Common myeloid progenitor, CD34-positive (primary cell): ENCODE measurements at regions not wholly inside any gene's neighbourhood (a gene's known extent, or its start where the extent isn't known, plus 50 kb on each side); places are given as distances from the start of the nearest gene placed in this dataset.

ENCODE experiments used
- CTCF ChIA-PET: fragments of 350-600 bp; sonication (Branson Sonifier 250); formaldehyde crosslinking; loops from one replicate; lab custom pipeline; 2021; ENCODE audit warnings: antibody characterized with exemption; lab: Charles Lee
- POLR2A ChIA-PET: fragments of 350-600 bp; sonication (Branson Sonifier 250); formaldehyde crosslinking; loops from one replicate; lab custom pipeline; 2021; ENCODE audit warnings: antibody characterized with exemption; lab: Charles Lee
- DNase-seq, 3 donors: peaks; one replicate each; pipeline versions ENCODE4 v3.0.0 to v3.0.0-alpha.2; 2013
- H3K27ac ChIP-seq, 2 experiments: 1 replicate in 1 of 2; 2 replicates in 1 of 2; pipeline ENCODE4 v1.7.0; 2013; ENCODE audit warnings: inconsistent platforms in 2 of 2, low read length in 2 of 2, mild to moderate bottlenecking in 2 of 2, low read depth in 1 of 2, moderate library complexity in 1 of 2; ENCODE audit not compliant: severe bottlenecking in 2 of 2, insufficient read depth in 1 of 2, poor library complexity in 1 of 2
- H3K27me3 ChIP-seq, 5 experiments: replicated peaks in 2 of 5; 1 replicate in 3 of 5; 2 replicates in 2 of 5; pipeline versions ENCODE4 v1.6.1 to v1.7.0; 2013; ENCODE audit warnings: low read length in 4 of 5, mild to moderate bottlenecking in 2 of 5, moderate library complexity in 2 of 5, inconsistent platforms in 1 of 5; ENCODE audit not compliant: insufficient read depth in 5 of 5, control insufficient read depth in 4 of 5
- H3K36me3 ChIP-seq, 4 experiments: 1 replicate in 2 of 4; 2 replicates in 2 of 4; pipeline versions ENCODE4 v1.6.1 to v1.7.0; 2013; ENCODE audit warnings: low read length in 3 of 4, control low read depth in 1 of 4, mild to moderate bottlenecking in 1 of 4; ENCODE audit not compliant: control insufficient read depth in 4 of 4, insufficient read depth in 4 of 4
- H3K4me1 ChIP-seq, 4 experiments: 1 replicate in 3 of 4; 2 replicates in 1 of 4; pipeline versions ENCODE4 v1.6.1 to v1.7.1; 2013; ENCODE audit warnings: low read length in 3 of 4, mild to moderate bottlenecking in 3 of 4, control low read depth in 1 of 4, inconsistent platforms in 1 of 4, moderate library complexity in 1 of 4; ENCODE audit not compliant: control insufficient read depth in 4 of 4, insufficient read depth in 4 of 4; ENCODE audit errors: control extremely low read depth in 1 of 4
- H3K4me3 ChIP-seq, 7 experiments: 1 replicate in 4 of 7; 2 replicates in 3 of 7; pipeline versions ENCODE4 v1.5.1 to v1.7.0; 2013; ENCODE audit warnings: mild to moderate bottlenecking in 7 of 7, low read length in 6 of 7, moderate library complexity in 6 of 7, inconsistent platforms in 2 of 7, low read depth in 2 of 7, control low read depth in 1 of 7; ENCODE audit not compliant: insufficient read depth in 4 of 7, control insufficient read depth in 1 of 7; ENCODE audit errors: extremely low read depth in 1 of 7
- H3K9me3 ChIP-seq, 5 experiments: 1 replicate in 4 of 5; 2 replicates in 1 of 5; pipeline versions ENCODE4 v1.6.1 to v1.7.1; 2013; ENCODE audit warnings: low read length in 4 of 5, mild to moderate bottlenecking in 2 of 5, inconsistent platforms in 1 of 5, low read depth in 1 of 5, moderate library complexity in 1 of 5; ENCODE audit not compliant: control insufficient read depth in 4 of 5, insufficient read depth in 2 of 5; ENCODE audit errors: control extremely low read depth in 1 of 5
- WGBS: methylation state at CpG from one replicate; pipeline ENCODE4 v1.1.5; 2013; ENCODE audit not compliant: insufficient coverage; 5-methylcytosine and 5-hydroxymethylcytosine counted together

DNA sequence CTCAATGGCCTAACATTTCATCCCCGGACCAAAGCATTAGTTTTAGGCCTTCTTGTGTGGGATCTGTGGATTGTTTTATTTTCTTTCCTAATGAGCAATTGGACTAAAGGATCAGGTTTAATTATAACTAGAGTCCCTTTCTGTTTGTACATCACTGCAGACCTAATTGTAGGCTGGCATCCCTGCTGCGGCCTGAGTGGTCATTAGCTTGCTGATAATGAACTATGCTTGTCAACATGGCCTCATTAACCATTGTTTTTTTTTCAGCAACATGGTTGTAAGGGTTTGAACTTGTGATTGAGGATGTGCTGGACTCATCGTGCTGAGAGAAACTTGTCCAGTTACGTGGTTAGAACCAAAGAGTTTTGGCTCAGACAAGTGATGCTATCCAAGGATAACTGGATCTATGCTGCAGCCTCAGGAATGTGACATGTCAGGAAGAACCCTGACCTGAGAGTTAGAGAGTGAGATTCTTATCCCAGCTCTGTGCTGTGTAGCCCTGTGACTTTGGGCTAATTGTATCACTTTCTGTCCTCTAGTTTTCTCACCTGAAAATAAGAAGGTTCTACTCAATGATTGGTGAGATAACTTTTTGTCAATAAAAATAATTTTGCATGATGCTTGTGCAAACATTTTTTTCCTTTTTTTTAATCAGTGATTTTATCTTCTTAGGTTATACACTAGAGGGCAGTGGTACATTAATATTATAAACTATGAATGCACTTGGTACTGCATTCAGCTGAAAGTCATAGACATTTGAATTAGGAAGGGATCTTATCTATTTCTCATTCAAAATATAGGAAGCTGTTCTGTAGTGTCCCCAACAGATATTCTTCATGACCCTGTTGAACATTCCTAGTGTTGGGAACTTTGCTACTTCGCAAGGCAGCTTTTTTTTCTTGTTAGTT is 140.9 kb downstream of the RNF144B start:
- no peak overlapping the region for H3K4me3 ChIP-seq
- H3K27me3 ChIP-seq, result no peaks in the 10 kb centered on the region
- no peaks in the 10 kb centered on the region for H3K4me1 ChIP-seq
- peak; percentile 12 to 44 (median 38) for DNase-seq
- 96% methylated on average over 3 of the region's 5 CpGs for WGBS
- ChIA-PET CTCF (interaction anchor here (0.8 to 1.9 kb wide), 12 partner anchors 8 to 1531 kb away, joined by 3 to 6 read pairs (median 3); no protein-coding TSS in a partner anchor), POLR2A (interaction anchor here (0.6 kb wide), 1 partner anchor 1603 kb away, joined by 4 read pairs; no protein-coding TSS in a partner anchor)
- H3K9me3 ChIP-seq, result no peaks in the 10 kb centered on the region
- no peak overlapping the region for H3K27ac ChIP-seq
- H3K36me3 ChIP-seq, result no peaks in the 10 kb centered on the region

DNA sequence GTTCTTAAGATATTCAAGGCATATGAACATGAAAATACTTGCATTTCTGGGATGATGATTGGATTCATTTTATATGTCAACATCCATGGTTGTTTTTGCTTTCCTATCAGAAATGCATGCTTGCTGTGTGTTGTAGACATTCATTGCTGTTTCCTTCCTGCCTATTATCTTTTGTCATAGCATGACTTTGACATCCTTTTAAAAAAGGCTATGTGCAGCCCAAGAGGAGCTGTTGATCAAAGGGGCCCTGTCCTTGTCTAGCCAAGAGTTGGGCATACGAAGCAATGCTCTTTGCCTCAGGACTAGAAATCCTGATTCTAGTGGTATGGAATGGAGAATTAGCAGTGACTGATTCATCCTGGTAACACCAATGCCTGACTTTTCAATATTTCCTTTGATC is 143.1 kb downstream of the RNF144B start:
- CTCF ChIA-PET, result no interaction called here

DNA sequence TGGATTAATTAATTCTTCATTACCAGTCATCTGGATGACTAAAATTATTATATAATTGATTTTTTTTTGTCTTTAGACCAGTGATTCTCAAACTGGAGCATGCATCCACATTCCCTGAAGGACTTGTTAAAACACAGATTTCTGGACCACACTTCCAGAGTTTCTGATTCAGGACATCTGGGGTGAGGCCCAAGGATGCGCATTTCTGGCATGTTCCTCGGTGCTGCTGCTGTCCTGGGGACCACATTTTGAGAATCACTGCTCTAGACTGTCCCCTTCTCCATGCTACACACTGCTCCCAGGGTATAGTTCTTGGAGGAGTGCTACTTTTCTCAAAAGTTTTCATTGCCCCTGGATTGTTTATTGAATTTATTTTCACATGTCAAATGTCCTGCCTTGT is 145.0 kb downstream of the RNF144B start:
- H3K9me3 ChIP-seq, result no peaks in the 10 kb centered on the region
- POLR2A ChIA-PET, result no interaction called here
- DNase-seq, result no peak
- CTCF ChIA-PET, result no interaction called here
- no peaks in the 10 kb centered on the region for H3K27me3 ChIP-seq
- no peaks in the 10 kb centered on the region for H3K4me1 ChIP-seq
- H3K36me3 ChIP-seq, result no peaks in the 10 kb centered on the region
- no peak overlapping the region for H3K27ac ChIP-seq
- 100% methylated on average over 2 of the region's 2 CpGs for WGBS
- H3K4me3 ChIP-seq, result no peak overlapping the region

More for the DNA sequence above, 143.1 kb downstream of the RNF144B start:
- POLR2A ChIA-PET, result no interaction called here
- DNase-seq, result no peak
- no peaks in the 10 kb centered on the region for H3K4me1 ChIP-seq
- no peaks in the 10 kb centered on the region for H3K9me3 ChIP-seq
- no peak overlapping the region for H3K4me3 ChIP-seq
- no peaks in the 10 kb centered on the region for H3K36me3 ChIP-seq
- no peak overlapping the region for H3K27ac ChIP-seq
- no peaks in the 10 kb centered on the region for H3K27me3 ChIP-seq
- WGBS, result no CpG with 5 or more reads among the region's 1 CpG

DNA sequence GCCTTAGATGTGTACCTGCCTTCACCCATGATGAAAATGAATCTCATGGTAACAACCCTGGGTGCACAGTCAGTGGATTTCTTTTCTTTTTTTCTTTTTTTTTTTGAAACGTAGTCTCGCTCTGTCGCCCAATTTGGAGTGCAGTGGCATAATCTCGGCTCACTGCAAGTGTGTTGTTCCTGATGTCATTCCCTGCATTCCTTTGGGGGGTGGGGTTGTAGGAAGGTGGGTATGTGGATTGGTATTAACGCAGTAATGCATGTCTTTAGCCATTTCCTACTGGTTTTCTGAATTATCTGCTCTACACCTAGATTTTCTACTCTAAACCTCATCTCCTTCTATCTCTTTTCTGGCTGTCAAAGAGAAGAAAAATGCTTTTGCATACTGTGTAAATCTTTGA is 146.6 kb downstream of the RNF144B start:
- WGBS, result no CpG with 5 or more reads among the region's 5 CpGs
- Histone ChIP-seq H3K4me3 (no peak overlapping the region), H3K27ac (no peak overlapping the region), H3K9me3 (peaks cover 0 to 2% (median 0%) of the 10 kb centered on the region in 5 experiments), H3K4me1 (no peaks in the 10 kb centered on the region), H3K27me3 (peaks cover 0 to 2% (median 0%) of the 10 kb centered on the region in 5 experiments), H3K36me3 (no peaks in the 10 kb centered on the region)
- POLR2A ChIA-PET, result no interaction called here
- no peak for DNase-seq
- CTCF ChIA-PET, result no interaction called here

DNA sequence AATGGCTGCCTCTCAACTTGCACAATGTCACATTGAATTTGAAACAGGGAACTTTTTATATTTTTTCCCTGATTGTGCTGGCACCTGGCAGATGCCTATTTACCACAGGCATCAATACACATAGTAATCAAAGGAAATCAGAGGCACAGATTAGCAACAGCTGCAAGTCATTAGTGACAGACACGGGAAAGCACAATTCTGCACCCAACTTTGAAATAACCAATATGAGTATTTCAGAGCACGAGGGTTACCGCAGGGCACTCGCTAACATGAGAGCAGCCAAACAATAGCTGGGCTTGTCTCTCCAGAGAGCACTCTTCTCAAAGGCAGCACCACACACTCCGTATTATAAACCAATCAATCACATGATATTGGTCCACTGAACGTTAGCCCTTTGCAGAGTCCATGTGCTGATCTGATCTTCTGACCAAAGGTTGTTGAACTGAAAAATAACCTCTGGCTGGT is 149.5 kb downstream of the RNF144B start:
- no peaks in the 10 kb centered on the region for H3K4me1 ChIP-seq
- DNase-seq, result no peak
- CTCF ChIA-PET, result interaction anchor here (1.6 kb wide), 1 partner anchor 8 kb away, joined by 3 read pairs; no protein-coding TSS in a partner anchor
- no peak overlapping the region for H3K4me3 ChIP-seq
- peaks cover 0 to 2% (median 0%) of the 10 kb centered on the region in 5 experiments for H3K27me3 ChIP-seq
- POLR2A ChIA-PET, result no interaction called here
- 97% methylated on average over 5 of the region's 6 CpGs for WGBS
- peaks cover 0 to 3% (median 0%) of the 10 kb centered on the region in 5 experiments for H3K9me3 ChIP-seq
- no peak overlapping the region for H3K27ac ChIP-seq
- H3K36me3 ChIP-seq, result no peaks in the 10 kb centered on the region

DNA sequence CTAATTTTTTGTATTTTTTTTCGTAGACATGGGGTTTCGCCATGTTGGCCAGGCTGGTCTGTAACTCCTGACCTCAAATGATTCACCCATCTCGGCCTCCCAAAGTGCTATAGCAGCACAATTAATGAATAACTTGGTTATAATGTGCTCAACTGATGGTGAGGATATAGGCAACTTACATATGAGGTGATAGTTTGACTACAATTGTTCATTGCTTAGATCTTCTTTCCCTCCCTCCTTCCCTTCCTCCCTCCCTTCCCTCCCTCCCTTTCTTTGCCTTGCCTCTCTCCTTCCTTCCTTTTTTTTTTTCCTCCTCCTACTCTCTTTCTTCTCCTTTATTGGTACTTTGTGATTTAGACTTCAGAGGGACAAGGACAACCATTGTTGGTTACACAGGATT is 151.2 kb downstream of the RNF144B start:
- DNase-seq, result no peak
- Histone ChIP-seq H3K4me3 (no peak overlapping the region), H3K4me1 (no peaks in the 10 kb centered on the region), H3K27me3 (peaks cover 0 to 2% (median 0%) of the 10 kb centered on the region in 5 experiments), H3K9me3 (peaks cover 0 to 7% (median 2%) of the 10 kb centered on the region in 5 experiments), H3K36me3 (no peaks in the 10 kb centered on the region), H3K27ac (no peak overlapping the region)
- ChIA-PET POLR2A (no interaction called here), CTCF (interaction anchor here (1.6 kb wide), 2 partner anchors 10 kb away, joined by 3 read pairs; no protein-coding TSS in a partner anchor)
- 100% methylated on average over 2 of the region's 3 CpGs for WGBS

DNA sequence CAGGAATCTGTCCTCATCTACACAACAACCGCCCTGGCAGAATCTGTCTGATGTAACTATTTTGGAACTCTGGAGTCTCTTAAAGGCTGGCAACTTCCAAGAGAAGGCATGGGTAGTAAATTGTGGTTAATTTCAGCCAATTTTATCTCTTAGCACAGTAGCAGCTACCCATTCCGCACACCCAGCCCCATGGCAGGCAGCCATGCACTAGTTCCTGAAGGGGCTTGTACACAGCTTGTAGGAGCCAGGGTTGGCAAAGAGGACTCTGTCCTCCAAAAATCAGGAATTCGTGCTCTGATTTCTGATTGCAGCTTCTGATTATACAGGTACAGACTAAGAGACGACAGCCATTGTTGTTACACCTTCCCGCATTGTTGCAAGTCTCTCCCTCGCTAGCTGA is 155.9 kb downstream of the RNF144B start:
- H3K4me3 ChIP-seq, result no peak overlapping the region
- no peaks in the 10 kb centered on the region for H3K27me3 ChIP-seq
- H3K9me3 ChIP-seq, result peaks cover 0 to 10% (median 5%) of the 10 kb centered on the region in 5 experiments
- DNase-seq, result no peak
- H3K4me1 ChIP-seq, result no peaks in the 10 kb centered on the region
- POLR2A ChIA-PET, result no interaction called here
- no peak overlapping the region for H3K27ac ChIP-seq
- CTCF ChIA-PET, result no interaction called here
- 75% methylated on average over 5 of the region's 6 CpGs for WGBS
- no peaks in the 10 kb centered on the region for H3K36me3 ChIP-seq
